ENCODE measurements at regions not wholly inside any gene's neighbourhood (a gene's known extent, or its start where the extent isn't known, plus 50 kb on each side); places are given as distances from the start of the nearest gene placed in this dataset.

GRCh38 chr2:51237626-51238271 lies 205.8 kb upstream of the NRXN1 start:
- TF ChIP-seq CTCF (IDR thresholded peaks at IDR 0.05; ENCODE audit: low read length, missing control alignments) = no peak
- DNase-seq (ENCODE audit: low read depth) = no peak
- no peak overlapping the region for H3K4me3 ChIP-seq (replicated peaks; ENCODE audit: low read depth, low read length)

- no peak for DNase-seq (ENCODE audit: low read depth)
- no peak for TF ChIP-seq CTCF (IDR thresholded peaks at IDR 0.05; ENCODE audit: low read length, missing control alignments)
- no peak overlapping the region for H3K4me3 ChIP-seq (replicated peaks; ENCODE audit: low read depth, low read length)
Observed at GRCh38 chr2:51232027-51232426, 200.1 kb upstream of the NRXN1 start.

- no peak overlapping the region for H3K4me3 ChIP-seq (replicated peaks; ENCODE audit: low read depth, low read length)
- TF ChIP-seq CTCF (IDR thresholded peaks at IDR 0.05; ENCODE audit: low read length, missing control alignments) = no peak
- no peak for DNase-seq (ENCODE audit: low read depth)
Observed at GRCh38 chr2:51231071-51231470, 199.1 kb upstream of the NRXN1 start.

GRCh38 chr2:51225377-51225776 lies 193.4 kb upstream of the NRXN1 start:
- DNase-seq (ENCODE audit: low read depth) = no peak
- H3K4me3 ChIP-seq (replicated peaks; ENCODE audit: low read depth, low read length) = no peak overlapping the region

GRCh38 chr2:51224790-51225189 lies 192.9 kb upstream of the NRXN1 start:
- DNase-seq (ENCODE audit: low read depth) = peak; percentile 67
- no peak overlapping the region for H3K4me3 ChIP-seq (replicated peaks; ENCODE audit: low read depth, low read length)
- no peak for TF ChIP-seq CTCF (IDR thresholded peaks at IDR 0.05; ENCODE audit: low read length, missing control alignments)

More at GRCh38 chr2:51225377-51225776, 193.4 kb upstream of the NRXN1 start:
- TF ChIP-seq CTCF (IDR thresholded peaks at IDR 0.05; ENCODE audit: low read length, missing control alignments) = no peak

GRCh38 chr2:51222106-51222505 lies 190.2 kb upstream of the NRXN1 start:
- H3K4me3 ChIP-seq (replicated peaks; ENCODE audit: low read depth, low read length) = no peak overlapping the region
- TF ChIP-seq CTCF (IDR thresholded peaks at IDR 0.05; ENCODE audit: low read length, missing control alignments) = no peak
- no peak for DNase-seq (ENCODE audit: low read depth)

- no peak for TF ChIP-seq CTCF (IDR thresholded peaks at IDR 0.05; ENCODE audit: low read length, missing control alignments)
- H3K4me3 ChIP-seq (replicated peaks; ENCODE audit: low read depth, low read length) = no peak overlapping the region
- DNase-seq (ENCODE audit: low read depth) = peak; percentile 48
Observed at GRCh38 chr2:51220606-51221005, 188.7 kb upstream of the NRXN1 start.
